GM19372 (cell line): ENCODE measurements at regions not wholly inside any gene's neighbourhood (a gene's known extent, or its start where the extent isn't known, plus 50 kb on each side); places are given as distances from the start of the nearest gene placed in this dataset.

Experiments
- ATAC-seq: cut with Tn5 transposase; IDR thresholded peaks from one replicate; pipeline ENCODE4 v1.9.1; 2021; ENCODE audit warnings: mild to moderate bottlenecking, low read depth, moderate library complexity; ENCODE audit not compliant: unreplicated experiment

GRCh38 chrX:20641954-20642353 lies 375.2 kb upstream of the RPS6KA3 start:
- ATAC-seq, result no peak

GRCh38 chrX:20639115-20639514 lies 372.4 kb upstream of the RPS6KA3 start:
- ATAC-seq, result no peak

- ATAC-seq, result no peak
Measured at GRCh38 chrX:20637351-20637750, 370.6 kb upstream of the RPS6KA3 start.

- ATAC-seq, result no peak
Measured at GRCh38 chrX:20633451-20633850, 366.7 kb upstream of the RPS6KA3 start.

- ATAC-seq, result no peak
Measured at GRCh38 chrX:20623448-20623847, 356.7 kb upstream of the RPS6KA3 start.

DNA sequence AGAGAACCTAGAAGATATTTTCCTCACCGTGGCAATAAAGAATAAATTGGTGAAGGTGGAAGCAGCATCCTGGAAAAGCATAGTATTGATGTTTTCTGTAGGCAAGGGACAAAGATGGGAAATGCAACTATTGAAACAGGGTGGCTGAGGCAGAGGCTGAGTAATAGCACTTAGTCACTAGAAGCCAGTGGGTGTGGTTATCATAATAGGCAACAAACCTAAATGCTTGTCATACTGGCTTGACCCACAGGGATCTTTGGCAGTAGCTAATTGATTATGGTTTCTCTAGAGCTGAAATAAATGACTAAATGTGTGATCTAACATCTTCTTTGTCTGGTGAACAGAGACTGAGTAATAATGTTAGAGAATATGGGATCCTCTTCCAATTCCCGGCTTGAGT lies 353.6 kb upstream of the RPS6KA3 start:
- no peak for ATAC-seq

DNA sequence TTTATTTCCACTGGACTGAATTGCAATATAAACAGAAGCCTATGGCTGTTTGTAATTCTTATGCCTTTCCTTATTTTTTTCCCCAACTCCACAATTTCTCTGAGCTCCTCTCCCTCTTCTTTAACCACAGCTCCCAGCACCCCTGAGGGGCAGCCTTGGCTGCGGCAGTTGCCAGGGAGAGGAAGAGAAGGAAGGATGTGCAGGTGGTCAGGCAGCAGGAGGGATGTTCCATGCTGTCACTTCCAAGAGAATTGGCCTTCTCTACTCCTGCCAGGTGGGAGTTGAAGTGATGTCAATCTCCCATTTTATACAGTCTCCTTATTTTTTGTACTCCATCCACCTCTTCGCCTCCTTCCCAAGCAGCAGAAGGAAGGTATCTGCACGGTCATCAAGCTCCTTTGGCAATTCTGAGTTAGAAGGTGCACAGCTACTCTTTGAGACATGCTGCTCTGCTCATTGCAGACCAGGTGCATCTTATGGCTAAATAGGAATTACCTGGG lies 343.3 kb upstream of the RPS6KA3 start:
- no peak for ATAC-seq

- no peak for ATAC-seq
Measured at GRCh38 chrX:20606831-20607230, 340.1 kb upstream of the RPS6KA3 start.

DNA sequence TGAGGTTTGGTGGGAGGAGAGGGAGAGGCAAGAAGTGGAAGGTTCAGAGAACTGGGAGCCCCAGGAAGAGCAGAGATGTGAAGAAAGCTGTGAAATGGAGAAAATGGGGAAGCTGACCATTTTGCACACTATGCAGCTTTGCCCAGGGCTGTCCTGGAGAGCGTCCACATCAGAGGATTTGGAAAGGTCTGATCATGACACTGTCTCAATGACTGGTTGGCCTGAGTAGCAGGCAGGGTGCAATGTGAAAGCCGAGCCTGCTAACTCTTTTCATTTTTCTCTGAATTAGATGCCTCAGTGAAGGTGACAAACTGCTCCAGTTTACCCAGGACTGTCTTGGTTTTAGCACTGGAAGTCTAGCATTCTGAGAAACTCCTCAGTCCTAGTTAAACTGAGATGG lies 330.1 kb upstream of the RPS6KA3 start:
- ATAC-seq, result no peak

DNA sequence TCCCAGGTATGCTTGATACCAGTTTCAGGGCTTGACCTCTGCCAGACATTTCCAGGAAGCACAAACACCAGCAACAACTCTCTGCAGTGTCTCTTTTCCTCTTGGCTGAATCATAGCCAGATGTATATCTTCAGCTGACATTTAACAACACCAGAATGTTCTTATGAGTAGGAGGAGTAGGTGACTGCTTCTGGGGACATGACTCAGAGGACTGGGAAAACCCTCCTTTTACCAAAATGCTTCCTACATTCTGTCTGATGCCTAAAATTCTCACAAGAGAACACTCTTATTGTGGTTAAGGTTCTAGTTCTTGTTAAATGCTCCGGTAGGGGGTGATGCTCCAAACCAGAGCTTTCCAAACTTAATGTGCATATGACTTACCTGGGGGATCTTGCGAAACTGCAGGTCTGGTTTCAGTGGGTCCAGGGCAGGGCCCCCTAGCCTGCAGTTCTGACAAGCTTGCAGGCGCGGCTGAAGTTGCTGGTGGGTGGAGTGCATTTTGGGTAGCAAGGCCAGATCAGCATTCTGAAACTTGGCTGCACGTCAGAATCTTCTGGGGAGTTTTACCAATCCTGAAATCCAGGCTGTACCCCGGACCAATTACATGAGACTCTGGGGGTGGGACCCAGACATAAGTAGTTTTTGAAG lies 329.3 kb upstream of the RPS6KA3 start:
- ATAC-seq, result no peak

GRCh38 chrX:20594985-20595384 lies 328.3 kb upstream of the RPS6KA3 start:
- no peak for ATAC-seq

DNA sequence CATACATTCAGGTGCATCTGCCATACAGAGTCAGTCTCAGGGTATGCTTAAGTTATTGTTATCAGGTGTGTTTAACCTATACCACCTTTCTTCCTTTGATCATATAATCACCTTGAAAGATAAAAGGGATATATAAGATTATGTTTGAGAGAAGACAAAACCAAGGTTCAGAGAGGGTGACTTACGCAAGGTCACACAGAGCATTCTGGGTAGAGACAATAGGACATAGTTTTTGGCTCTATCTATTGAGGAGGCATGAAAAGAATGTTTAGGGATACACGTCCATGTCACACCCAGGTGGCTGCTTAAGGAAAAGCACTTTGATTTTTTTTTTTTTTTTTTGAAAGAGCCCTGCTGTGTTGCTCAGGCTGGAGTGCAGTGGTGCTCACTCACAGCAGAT lies 327.1 kb upstream of the RPS6KA3 start:
- no peak for ATAC-seq

DNA sequence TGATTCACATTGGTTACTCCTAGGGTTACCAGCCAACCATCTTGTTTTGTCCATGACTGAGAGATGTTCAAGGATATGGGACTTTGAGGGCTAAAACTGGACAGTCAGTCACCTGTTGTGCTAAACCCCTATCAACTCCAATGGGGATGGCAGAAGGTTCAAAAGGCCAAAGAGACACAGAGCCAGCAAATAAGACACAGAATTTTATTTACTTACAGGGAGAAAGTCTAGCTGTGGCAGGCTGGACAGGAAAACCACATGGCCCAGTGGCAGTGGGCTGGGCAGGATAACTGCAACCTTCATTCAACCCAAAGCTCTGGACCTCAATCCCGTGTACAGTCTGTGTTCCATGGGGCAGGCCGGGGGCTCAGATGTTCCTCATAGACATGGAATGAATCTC lies 326.7 kb upstream of the RPS6KA3 start:
- ATAC-seq, result no peak

DNA sequence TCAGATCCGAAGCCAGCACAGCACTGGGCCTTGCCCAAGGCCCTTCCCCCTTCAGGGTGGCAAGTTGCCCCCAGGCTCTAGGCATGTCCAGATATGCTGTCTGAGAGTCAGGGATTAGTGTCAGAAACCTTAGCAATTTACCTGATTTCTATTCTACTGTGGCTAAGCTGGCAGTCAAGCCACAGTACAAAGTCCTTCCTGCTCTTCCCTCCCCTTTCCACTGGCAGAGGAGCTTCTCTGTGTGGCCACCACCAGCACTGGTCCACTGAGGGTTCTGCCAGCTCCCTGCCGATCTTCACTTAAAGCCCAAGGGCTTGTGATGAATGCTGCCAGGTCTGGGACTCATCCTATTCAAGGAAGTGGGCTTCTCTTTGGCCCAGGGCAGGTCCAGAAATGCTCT lies 324.5 kb upstream of the RPS6KA3 start:
- ATAC-seq, result no peak

DNA sequence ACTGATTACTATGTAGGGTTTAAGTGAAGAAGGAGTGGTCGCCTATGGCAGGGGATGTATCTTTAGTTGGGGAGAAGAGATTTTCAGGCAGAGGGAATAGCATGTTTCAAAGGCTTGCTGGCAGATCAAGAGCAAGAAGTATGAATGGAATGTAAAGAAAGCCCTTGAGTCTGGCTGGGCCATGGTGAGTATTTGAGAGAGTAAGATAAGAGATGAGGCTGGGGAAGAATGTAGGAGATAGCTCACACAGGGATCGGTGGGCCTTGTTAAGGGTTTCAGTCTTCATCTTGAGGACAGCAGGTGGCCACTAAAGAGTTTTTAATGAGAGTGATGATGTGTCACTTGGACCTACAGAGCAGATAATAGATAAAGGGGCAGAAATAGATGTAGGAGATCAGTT lies 319.1 kb upstream of the RPS6KA3 start:
- no peak for ATAC-seq

- ATAC-seq, result no peak
Measured at GRCh38 chrX:20571611-20572010, 304.9 kb upstream of the RPS6KA3 start.

GRCh38 chrX:20567108-20567507 lies 300.4 kb upstream of the RPS6KA3 start:
- no peak for ATAC-seq

DNA sequence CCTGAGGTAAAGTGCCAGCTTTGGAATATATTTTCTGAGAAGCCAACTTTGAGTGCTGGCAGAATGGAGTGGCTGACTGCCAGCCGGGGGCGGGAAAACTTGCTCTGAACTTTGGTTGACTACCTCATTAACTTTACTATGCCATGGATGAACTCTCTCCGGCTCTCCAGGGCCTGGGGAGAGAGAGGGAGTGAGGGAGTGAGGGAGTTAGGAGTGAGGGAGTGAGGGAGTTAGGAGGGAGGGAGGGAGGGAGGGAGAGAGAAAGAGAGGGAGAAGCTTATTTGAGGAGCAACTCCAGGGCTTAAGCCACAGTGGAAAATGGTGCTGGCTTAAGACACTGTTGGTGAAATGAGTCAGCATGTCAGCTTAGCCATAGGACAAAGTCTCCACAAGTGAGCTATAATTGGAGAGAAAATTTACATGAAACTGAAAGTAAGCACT lies 280.9 kb upstream of the RPS6KA3 start:
- no peak for ATAC-seq

DNA sequence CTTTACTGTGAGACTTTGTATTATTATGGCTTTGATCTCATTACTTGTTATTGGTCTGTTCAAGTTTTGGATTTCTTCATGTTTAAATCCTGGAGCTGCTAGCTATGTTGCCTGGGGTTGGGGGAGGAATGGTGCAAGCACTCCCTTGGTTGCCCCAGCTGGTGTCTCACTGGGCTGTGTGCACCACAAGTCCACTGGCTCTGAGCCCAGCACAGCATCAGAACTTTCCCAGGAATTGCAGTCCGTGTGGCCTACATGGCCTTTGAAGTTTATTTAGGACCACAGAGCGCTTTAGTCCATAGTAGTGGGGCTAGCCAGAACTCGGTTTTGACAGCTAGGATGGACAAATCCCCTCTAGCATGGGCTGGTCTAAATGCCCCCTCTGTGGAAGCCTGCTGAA lies 278.8 kb upstream of the RPS6KA3 start:
- ATAC-seq, result no peak

- ATAC-seq, result no peak
Measured at GRCh38 chrX:20542072-20542471, 275.4 kb upstream of the RPS6KA3 start.

- no peak for ATAC-seq
Measured at GRCh38 chrX:20538974-20539373, 272.3 kb upstream of the RPS6KA3 start.

DNA sequence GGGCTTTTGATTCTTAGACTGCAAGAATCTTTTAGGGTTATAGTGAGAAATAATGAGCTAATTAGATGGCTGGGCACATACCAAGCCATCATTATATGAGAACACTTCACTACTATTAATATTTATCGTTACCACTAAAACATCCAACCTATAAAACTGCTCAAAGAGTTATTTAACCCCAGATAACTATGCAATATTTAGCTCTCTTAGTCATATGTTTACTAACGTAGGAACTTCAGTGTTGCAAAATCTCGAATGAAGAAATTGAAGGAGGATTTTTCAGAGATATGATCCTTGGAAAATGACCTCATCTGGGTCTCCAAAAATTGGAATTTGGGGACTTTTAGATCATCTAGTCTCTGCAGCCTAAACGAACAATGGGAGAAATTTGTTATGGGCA lies 265.0 kb upstream of the RPS6KA3 start:
- ATAC-seq, result no peak

- no peak for ATAC-seq
Measured at GRCh38 chrX:20530406-20530921, 263.8 kb upstream of the RPS6KA3 start.
